A673 (cell line): ENCODE measurements at regions not wholly inside any gene's neighbourhood (a gene's known extent, or its start where the extent isn't known, plus 50 kb on each side); places are given as distances from the start of the nearest gene placed in this dataset.

Experiments
- CTCF ChIP-seq: fragments of 300-800, 200-600 bp; sonication (generic); conservative IDR thresholded peaks from 2 replicates; pipeline ENCODE4 v1.5.1; 2017; ENCODE audit warnings: low read depth, mild to moderate bottlenecking, antibody characterized with exemption, low read length, moderate library complexity, mixed read lengths
- EZH2 ChIP-seq: fragments of 200-600 bp; sonication (generic); IDR thresholded peaks from 2 replicates; pipeline ENCODE4 v1.6.1; 2017; ENCODE audit warnings: borderline replicate concordance, low read depth, mild to moderate bottlenecking, mixed read lengths, antibody characterized with exemption, low read length; ENCODE audit not compliant: poor library complexity, severe bottlenecking

DNA sequence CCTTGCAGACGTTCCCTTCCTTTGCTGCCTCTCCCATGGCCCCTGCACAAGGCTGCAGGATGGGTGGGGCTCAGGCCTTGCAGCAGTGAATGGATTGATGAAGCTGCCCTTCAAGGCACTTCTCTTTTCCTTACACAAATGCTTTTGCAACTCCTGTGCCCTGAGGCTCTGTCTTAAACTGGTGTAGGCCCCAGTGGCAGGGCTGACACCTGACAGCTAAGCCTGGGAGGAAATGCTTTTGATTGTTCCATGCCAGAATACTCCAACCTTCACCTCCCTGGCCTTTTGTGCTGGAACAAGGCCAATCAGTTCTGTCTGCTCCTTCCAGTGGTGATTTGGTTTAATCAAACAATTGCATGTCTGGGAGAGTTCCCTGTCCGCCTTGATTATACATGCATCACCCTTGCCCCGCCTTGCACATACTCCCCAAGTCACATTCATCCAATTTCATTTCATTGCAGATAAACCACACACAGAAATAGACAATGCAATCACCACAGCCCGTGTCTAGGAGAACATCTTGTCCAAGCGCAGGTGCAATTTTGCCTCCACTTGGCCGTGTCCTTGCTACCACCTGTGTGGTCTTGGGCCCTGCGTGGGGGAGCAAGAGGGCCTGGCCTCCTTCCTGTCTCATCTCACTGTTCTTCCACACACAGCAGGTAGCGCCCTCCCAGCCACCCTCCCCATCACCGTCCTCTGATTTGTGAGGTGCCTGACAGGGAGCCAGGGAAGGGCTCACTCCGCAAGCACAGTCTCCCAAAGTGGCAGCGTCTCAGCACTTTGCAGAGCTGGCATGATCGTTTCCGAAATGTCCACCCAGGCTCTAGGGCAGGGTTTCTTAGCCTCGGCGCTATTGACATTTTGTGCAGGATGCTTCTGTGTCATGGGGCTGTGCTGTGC, 120.4 kb downstream of the CDH26 start:
- TF ChIP-seq CTCF: no peak
- no peak for TF ChIP-seq EZH2
